ENCODE measurements at regions not wholly inside any gene's neighbourhood (a gene's known extent, or its start where the extent isn't known, plus 50 kb on each side); places are given as distances from the start of the nearest gene placed in this dataset.

- Histone ChIP-seq H3K4me1 (ENCODE audit: low read depth, poor library complexity, severe bottlenecking) (no peaks in the 10 kb centered on the region), H4K20me1 (ENCODE audit: insufficient read depth) (no peaks in the 10 kb centered on the region), H3K36me3 (ENCODE audit: insufficient read depth) (no peaks in the 10 kb centered on the region), H3K9ac (no peak overlapping the region), H3K79me2 (ENCODE audit: insufficient read depth, low read depth) (no peaks in the 10 kb centered on the region), H3K27me3 (ENCODE audit: insufficient read depth, low read depth) (no peaks in the 10 kb centered on the region), H2AFZ (ENCODE audit: low read depth) (no peak overlapping the region), H3K4me2 (no peak overlapping the region), H3K27ac (no peak overlapping the region), H3K4me3 (IDR thresholded peaks at IDR 0.05; ENCODE audit: insufficient read depth, low read depth, low read length) (no peak overlapping the region)
- TF ChIP-seq CTCF (conservative IDR thresholded peaks at IDR 0.05; ENCODE audit: low read depth, low read length) = no peak
Observed at GRCh38 chr20:54361475-54361874, 113.9 kb upstream of the DOK5 start.

GRCh38 chr20:54362283-54362682 lies 113.1 kb upstream of the DOK5 start:
- no peak for TF ChIP-seq CTCF (conservative IDR thresholded peaks at IDR 0.05; ENCODE audit: low read depth, low read length)
- H2AFZ ChIP-seq (ENCODE audit: low read depth) = no peak overlapping the region
- no peaks in the 10 kb centered on the region for H3K79me2 ChIP-seq (ENCODE audit: insufficient read depth, low read depth)
- no peak overlapping the region for H3K4me3 ChIP-seq (IDR thresholded peaks at IDR 0.05; ENCODE audit: insufficient read depth, low read depth, low read length)
- H3K27ac ChIP-seq = no peak overlapping the region
- no peaks in the 10 kb centered on the region for H3K4me1 ChIP-seq (ENCODE audit: low read depth, poor library complexity, severe bottlenecking)
- no peak overlapping the region for H3K4me2 ChIP-seq
- H4K20me1 ChIP-seq (ENCODE audit: insufficient read depth) = no peaks in the 10 kb centered on the region
- no peaks in the 10 kb centered on the region for H3K36me3 ChIP-seq (ENCODE audit: insufficient read depth)
- no peak overlapping the region for H3K9ac ChIP-seq
- H3K27me3 ChIP-seq (ENCODE audit: insufficient read depth, low read depth) = no peaks in the 10 kb centered on the region

DNA sequence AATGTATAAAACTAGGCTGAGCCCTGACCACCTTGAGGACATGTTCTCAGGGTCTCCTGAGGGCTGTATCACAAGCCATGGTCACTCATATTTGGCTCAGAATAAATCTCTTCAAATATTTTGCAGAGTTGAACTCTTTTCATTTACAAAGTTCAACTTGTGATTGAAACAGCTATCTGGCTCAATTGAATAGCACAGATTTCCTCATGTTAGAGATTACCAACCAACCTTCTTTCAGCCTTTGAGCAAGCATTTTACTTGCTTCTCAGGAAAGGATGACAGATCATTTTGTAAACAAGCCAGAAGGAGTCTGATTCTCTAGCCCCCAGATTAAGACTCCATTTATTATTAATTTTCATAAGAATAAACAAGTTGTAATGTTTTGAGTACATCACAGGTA lies 111.0 kb upstream of the DOK5 start:
- Histone ChIP-seq H3K27ac (no peak overlapping the region), H4K20me1 (ENCODE audit: insufficient read depth) (no peaks in the 10 kb centered on the region), H3K4me1 (ENCODE audit: low read depth, poor library complexity, severe bottlenecking) (no peaks in the 10 kb centered on the region), H3K79me2 (ENCODE audit: insufficient read depth, low read depth) (no peaks in the 10 kb centered on the region), H2AFZ (ENCODE audit: low read depth) (no peak overlapping the region), H3K4me3 (IDR thresholded peaks at IDR 0.05; ENCODE audit: insufficient read depth, low read depth, low read length) (no peak overlapping the region), H3K36me3 (ENCODE audit: insufficient read depth) (no peaks in the 10 kb centered on the region), H3K4me2 (no peak overlapping the region), H3K9ac (no peak overlapping the region), H3K27me3 (ENCODE audit: insufficient read depth, low read depth) (no peaks in the 10 kb centered on the region)
- TF ChIP-seq CTCF (conservative IDR thresholded peaks at IDR 0.05; ENCODE audit: low read depth, low read length) = no peak

- H3K36me3 ChIP-seq (ENCODE audit: insufficient read depth) = no peaks in the 10 kb centered on the region
- H3K4me3 ChIP-seq (IDR thresholded peaks at IDR 0.05; ENCODE audit: insufficient read depth, low read depth, low read length) = no peak overlapping the region
- H3K79me2 ChIP-seq (ENCODE audit: insufficient read depth, low read depth) = no peaks in the 10 kb centered on the region
- H3K4me2 ChIP-seq = no peak overlapping the region
- H3K4me1 ChIP-seq (ENCODE audit: low read depth, poor library complexity, severe bottlenecking) = no peaks in the 10 kb centered on the region
- H3K27me3 ChIP-seq (ENCODE audit: insufficient read depth, low read depth) = no peaks in the 10 kb centered on the region
- no peak for TF ChIP-seq CTCF (conservative IDR thresholded peaks at IDR 0.05; ENCODE audit: low read depth, low read length)
- no peak overlapping the region for H3K27ac ChIP-seq
- H4K20me1 ChIP-seq (ENCODE audit: insufficient read depth) = no peaks in the 10 kb centered on the region
- H2AFZ ChIP-seq (ENCODE audit: low read depth) = no peak overlapping the region
- H3K9ac ChIP-seq = no peak overlapping the region
Observed at GRCh38 chr20:54364919-54365318, 110.5 kb upstream of the DOK5 start.

Data from KMS-11 (cell line).